ENCODE measurements at regions not wholly inside any gene's neighbourhood (a gene's known extent, or its start where the extent isn't known, plus 50 kb on each side); places are given as distances from the start of the nearest gene placed in this dataset.

- H2AFZ ChIP-seq (ENCODE audit: low read length): no peak overlapping the region
- H4K20me1 ChIP-seq (ENCODE audit: insufficient read depth, low read length): no peaks in the 10 kb centered on the region
- no peak overlapping the region for H3K4me2 ChIP-seq (ENCODE audit: insufficient read depth, low read length)
- no peak for TF ChIP-seq CTCF (IDR thresholded peaks at IDR 0.05; ENCODE audit: extremely low read depth, low read depth, low read length)
- H3K36me3 ChIP-seq (ENCODE audit: insufficient read depth, low read length): no peaks in the 10 kb centered on the region
- DNase-seq (ENCODE audit: insufficient read length, low spot score, missing footprints): no peak
- H3K4me3 ChIP-seq (ENCODE audit: insufficient read depth, low read length): no peak overlapping the region
- peak overlapping the region; percentile 40 for H3K27ac ChIP-seq (ENCODE audit: low read depth, low read length)
- H3K79me2 ChIP-seq (ENCODE audit: insufficient read depth, low read length): no peaks in the 10 kb centered on the region
- peaks cover 7% of the 10 kb centered on the region for H3K9me3 ChIP-seq (ENCODE audit: low read depth, low read length)
- no peaks in the 10 kb centered on the region for H3K27me3 ChIP-seq (ENCODE audit: insufficient read depth, low read length)
- H3K4me1 ChIP-seq (ENCODE audit: insufficient read depth, low read length): peaks cover 8% of the 10 kb centered on the region
These were observed 208.4 kb downstream of the RFC3 start for GRCh38 chr13:34026308-34026707.

GRCh38 chr13:34028496-34029442 is 210.8 kb downstream of the RFC3 start:
- no peaks in the 10 kb centered on the region for H4K20me1 ChIP-seq (ENCODE audit: insufficient read depth, low read length)
- no peak overlapping the region for H3K4me2 ChIP-seq (ENCODE audit: insufficient read depth, low read length)
- peaks cover 8% of the 10 kb centered on the region for H3K4me1 ChIP-seq (ENCODE audit: insufficient read depth, low read length)
- no peak overlapping the region for H3K27ac ChIP-seq (ENCODE audit: low read depth, low read length)
- DNase-seq (ENCODE audit: insufficient read length, low spot score, missing footprints): no peak
- no peak for TF ChIP-seq CTCF (IDR thresholded peaks at IDR 0.05; ENCODE audit: extremely low read depth, low read depth, low read length)
- H3K4me3 ChIP-seq (ENCODE audit: insufficient read depth, low read length): no peak overlapping the region
- no peaks in the 10 kb centered on the region for H3K36me3 ChIP-seq (ENCODE audit: insufficient read depth, low read length)
- peaks cover 4% of the 10 kb centered on the region for H3K9me3 ChIP-seq (ENCODE audit: low read depth, low read length)
- H2AFZ ChIP-seq (ENCODE audit: low read length): no peak overlapping the region
- H3K27me3 ChIP-seq (ENCODE audit: insufficient read depth, low read length): no peaks in the 10 kb centered on the region
- no peaks in the 10 kb centered on the region for H3K79me2 ChIP-seq (ENCODE audit: insufficient read depth, low read length)

- no peaks in the 10 kb centered on the region for H3K79me2 ChIP-seq (ENCODE audit: insufficient read depth, low read length)
- no peaks in the 10 kb centered on the region for H4K20me1 ChIP-seq (ENCODE audit: insufficient read depth, low read length)
- no peaks in the 10 kb centered on the region for H3K36me3 ChIP-seq (ENCODE audit: insufficient read depth, low read length)
- H3K4me1 ChIP-seq (ENCODE audit: insufficient read depth, low read length): peaks cover 4% of the 10 kb centered on the region
- DNase-seq (ENCODE audit: insufficient read length, low spot score, missing footprints): no peak
- H2AFZ ChIP-seq (ENCODE audit: low read length): no peak overlapping the region
- H3K27ac ChIP-seq (ENCODE audit: low read depth, low read length): no peak overlapping the region
- TF ChIP-seq CTCF (IDR thresholded peaks at IDR 0.05; ENCODE audit: extremely low read depth, low read depth, low read length): no peak
- no peaks in the 10 kb centered on the region for H3K27me3 ChIP-seq (ENCODE audit: insufficient read depth, low read length)
- H3K9me3 ChIP-seq (ENCODE audit: low read depth, low read length): peaks cover 4% of the 10 kb centered on the region
- H3K4me3 ChIP-seq (ENCODE audit: insufficient read depth, low read length): no peak overlapping the region
- H3K4me2 ChIP-seq (ENCODE audit: insufficient read depth, low read length): no peak overlapping the region
These were observed 212.8 kb downstream of the RFC3 start for GRCh38 chr13:34030782-34031181.

GRCh38 chr13:34031610-34032009 is 213.7 kb downstream of the RFC3 start:
- no peak overlapping the region for H3K4me3 ChIP-seq (ENCODE audit: insufficient read depth, low read length)
- no peaks in the 10 kb centered on the region for H4K20me1 ChIP-seq (ENCODE audit: insufficient read depth, low read length)
- no peaks in the 10 kb centered on the region for H3K9me3 ChIP-seq (ENCODE audit: low read depth, low read length)
- H3K27me3 ChIP-seq (ENCODE audit: insufficient read depth, low read length): no peaks in the 10 kb centered on the region
- TF ChIP-seq CTCF (IDR thresholded peaks at IDR 0.05; ENCODE audit: extremely low read depth, low read depth, low read length): no peak
- no peak overlapping the region for H2AFZ ChIP-seq (ENCODE audit: low read length)
- H3K79me2 ChIP-seq (ENCODE audit: insufficient read depth, low read length): no peaks in the 10 kb centered on the region
- H3K4me1 ChIP-seq (ENCODE audit: insufficient read depth, low read length): no peaks in the 10 kb centered on the region
- DNase-seq (ENCODE audit: insufficient read length, low spot score, missing footprints): no peak
- H3K36me3 ChIP-seq (ENCODE audit: insufficient read depth, low read length): no peaks in the 10 kb centered on the region
- H3K27ac ChIP-seq (ENCODE audit: low read depth, low read length): no peak overlapping the region
- no peak overlapping the region for H3K4me2 ChIP-seq (ENCODE audit: insufficient read depth, low read length)
